ENCODE measurements at regions not wholly inside any gene's neighbourhood (a gene's known extent, or its start where the extent isn't known, plus 50 kb on each side); places are given as distances from the start of the nearest gene placed in this dataset.
"Not testable (repeated sequence)": the region's sequence is repeated elsewhere in the genome, so short reads cannot be mapped to it uniquely, and the experiment has no call there.

- no peak for DNase-seq
Measured at GRCh38 chr14:53247596-53248370, 94.7 kb upstream of the DDHD1 start.

- DNase-seq = not testable (repeated sequence)
Measured at GRCh38 chr14:53242898-53243297, 89.8 kb upstream of the DDHD1 start.

- no peak for DNase-seq
Measured at GRCh38 chr14:53237488-53237887, 84.4 kb upstream of the DDHD1 start.

GRCh38 chr14:53236708-53237107 is 83.6 kb upstream of the DDHD1 start:
- DNase-seq = no peak

- no peak for DNase-seq
Measured at GRCh38 chr14:53231171-53231570, 78.0 kb upstream of the DDHD1 start.

GRCh38 chr14:53228966-53229365 is 75.8 kb upstream of the DDHD1 start:
- no peak for DNase-seq

- DNase-seq = no peak
Measured at GRCh38 chr14:53227154-53227718, 74.1 kb upstream of the DDHD1 start.

- DNase-seq = no peak
Measured at GRCh38 chr14:53226553-53226952, 73.4 kb upstream of the DDHD1 start.

- no peak for DNase-seq
Measured at GRCh38 chr14:53220914-53221313, 67.8 kb upstream of the DDHD1 start.

GRCh38 chr14:53218161-53218560 is 65.0 kb upstream of the DDHD1 start:
- no peak for DNase-seq

GRCh38 chr14:53217316-53217994 is 64.3 kb upstream of the DDHD1 start:
- peak; percentile 45 to 81 (median 52) for DNase-seq

- DNase-seq = not testable (repeated sequence)
Measured at GRCh38 chr14:53216955-53217315, 63.8 kb upstream of the DDHD1 start.

GRCh38 chr14:53216478-53216877 is 63.4 kb upstream of the DDHD1 start:
- DNase-seq = not testable (repeated sequence)

GRCh38 chr14:53215101-53215500 is 62.0 kb upstream of the DDHD1 start:
- no peak for DNase-seq

- no peak for DNase-seq
Measured at GRCh38 chr14:53214384-53214783, 61.3 kb upstream of the DDHD1 start.

- DNase-seq = no peak
Measured at GRCh38 chr14:53213761-53214160, 60.6 kb upstream of the DDHD1 start.

- DNase-seq = no peak
Measured at GRCh38 chr14:53209370-53209769, 56.2 kb upstream of the DDHD1 start.
